Stimulated activated CD8-positive, alpha-beta memory T cell treated with anti-CD3 and anti-CD28 coated beads, Interleukin-15, amount 100 ng/mL, for 48 hours (primary cell): ENCODE measurements at regions not wholly inside any gene's neighbourhood (a gene's known extent, or its start where the extent isn't known, plus 50 kb on each side); places are given as distances from the start of the nearest gene placed in this dataset.

Experiments
- DNase-seq, 2 donors: peaks; one replicate each; pipeline ENCODE4 v3.0.0-alpha.2; 2020; ENCODE audit warnings: low read depth in 2 of 2

GRCh38 chr14:101501858-101502615, 59.3 kb upstream of the DIO3 start:
- DNase-seq = no peak

DNA sequence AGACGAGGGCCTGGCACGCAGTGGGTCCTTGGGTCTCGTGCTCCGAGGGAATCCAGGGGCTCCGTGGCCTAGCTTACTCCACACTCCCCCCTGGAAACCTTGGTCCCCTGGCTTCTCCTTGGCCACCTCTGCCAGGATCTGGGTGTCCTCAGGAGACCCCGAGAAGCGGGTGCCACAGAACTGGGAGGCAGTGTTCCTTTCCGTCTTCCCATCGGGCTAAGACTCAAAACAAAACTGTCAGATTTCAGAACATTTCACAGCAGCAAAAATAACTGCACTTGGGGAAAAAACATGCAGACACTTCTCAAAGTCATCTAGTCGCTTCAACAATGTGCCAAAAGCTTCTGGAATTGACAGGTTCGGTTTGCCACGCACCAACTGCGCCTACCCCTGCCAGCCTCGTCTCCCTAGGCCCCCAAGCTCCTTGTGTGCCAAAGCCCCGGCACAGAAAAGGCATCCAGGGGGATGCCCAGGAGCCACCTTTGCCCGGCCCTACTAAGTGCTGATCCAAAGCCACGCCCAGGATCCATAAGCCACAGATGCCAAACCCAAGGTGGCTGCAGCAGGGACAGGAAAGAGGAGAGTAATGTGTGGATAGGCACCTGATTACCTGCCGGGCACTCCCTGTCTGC, 58.4 kb upstream of the DIO3 start:
- no peak for DNase-seq

GRCh38 chr14:101503431-101504095, 57.7 kb upstream of the DIO3 start:
- no peak for DNase-seq

DNA sequence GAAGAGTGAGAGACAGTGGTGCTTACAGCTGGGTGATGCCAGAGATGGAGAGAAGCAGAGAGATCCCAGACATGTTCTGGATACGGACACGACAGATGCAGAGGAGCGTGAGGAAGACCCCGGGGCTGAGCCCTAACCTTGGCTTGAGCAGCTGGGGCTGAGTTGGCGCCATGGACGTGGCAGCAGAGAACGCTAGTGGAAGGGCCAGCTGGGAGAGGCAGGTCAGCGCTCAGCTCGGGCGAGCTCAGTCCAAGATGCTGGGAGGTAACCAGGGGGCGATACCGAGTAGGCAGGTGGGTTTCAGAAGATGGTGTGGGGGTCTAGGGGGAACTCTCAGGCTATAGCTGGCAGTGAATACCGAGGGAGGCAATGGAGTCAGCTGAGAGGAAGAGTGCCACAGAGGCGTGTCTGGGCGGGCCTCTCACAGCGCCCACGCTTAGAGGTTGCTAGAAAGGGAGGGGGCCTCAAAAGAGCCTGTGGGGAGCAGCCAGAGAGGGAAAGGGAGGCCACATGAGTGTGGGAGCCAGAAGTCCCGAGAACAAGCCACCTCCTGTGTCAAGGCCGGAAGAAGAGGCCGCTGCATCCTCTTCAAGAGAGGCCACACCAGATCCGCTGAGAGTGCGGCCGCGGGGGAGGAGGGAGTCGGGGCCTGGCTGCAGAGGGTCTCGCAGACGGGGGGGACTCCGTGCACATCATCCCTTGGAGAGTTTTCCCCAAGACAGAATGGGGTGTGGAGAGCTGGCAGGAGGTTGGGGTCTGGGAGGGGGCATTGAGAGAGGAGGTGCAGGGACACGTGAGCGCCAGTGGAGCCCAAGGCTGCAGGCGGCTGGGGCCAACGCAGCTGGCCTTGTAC, 57.0 kb upstream of the DIO3 start:
- no peak for DNase-seq

GRCh38 chr14:101505236-101505970, 55.9 kb upstream of the DIO3 start:
- DNase-seq = no peak

DNA sequence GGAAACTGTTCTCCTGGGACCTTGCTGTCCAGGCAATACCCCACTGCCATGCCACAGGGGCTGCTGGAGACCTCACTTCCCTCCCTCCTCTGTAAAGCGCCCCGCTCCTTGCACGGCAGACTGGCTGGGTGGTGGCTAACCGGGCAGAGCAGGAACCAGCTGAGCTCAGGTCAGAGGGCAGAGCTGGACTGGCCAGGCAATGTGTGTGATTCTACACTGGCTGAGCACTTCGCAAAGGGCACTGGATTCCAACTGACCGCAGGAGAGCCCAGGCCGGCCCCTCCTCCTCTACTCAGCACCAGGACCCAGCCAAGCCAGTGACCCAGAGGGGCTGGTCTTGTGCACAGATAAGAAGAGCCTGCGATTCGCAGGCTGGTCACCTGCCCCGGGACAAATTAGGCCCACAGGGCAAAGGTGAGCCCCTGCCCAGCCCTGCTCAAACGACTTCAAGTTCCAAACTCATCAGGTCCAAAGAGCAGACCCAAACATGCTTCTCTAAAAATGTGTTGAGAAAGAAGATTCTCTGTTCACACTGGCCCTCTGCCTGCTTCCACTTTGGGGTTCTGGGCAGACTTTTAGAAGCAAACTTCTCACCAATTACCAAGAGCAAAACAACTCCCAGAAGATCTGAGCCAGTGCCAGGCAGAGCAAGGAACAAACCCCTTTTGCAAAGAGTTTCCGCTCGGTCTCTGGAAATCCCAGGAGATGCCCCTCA, 54.9 kb upstream of the DIO3 start:
- DNase-seq = no peak

DNA sequence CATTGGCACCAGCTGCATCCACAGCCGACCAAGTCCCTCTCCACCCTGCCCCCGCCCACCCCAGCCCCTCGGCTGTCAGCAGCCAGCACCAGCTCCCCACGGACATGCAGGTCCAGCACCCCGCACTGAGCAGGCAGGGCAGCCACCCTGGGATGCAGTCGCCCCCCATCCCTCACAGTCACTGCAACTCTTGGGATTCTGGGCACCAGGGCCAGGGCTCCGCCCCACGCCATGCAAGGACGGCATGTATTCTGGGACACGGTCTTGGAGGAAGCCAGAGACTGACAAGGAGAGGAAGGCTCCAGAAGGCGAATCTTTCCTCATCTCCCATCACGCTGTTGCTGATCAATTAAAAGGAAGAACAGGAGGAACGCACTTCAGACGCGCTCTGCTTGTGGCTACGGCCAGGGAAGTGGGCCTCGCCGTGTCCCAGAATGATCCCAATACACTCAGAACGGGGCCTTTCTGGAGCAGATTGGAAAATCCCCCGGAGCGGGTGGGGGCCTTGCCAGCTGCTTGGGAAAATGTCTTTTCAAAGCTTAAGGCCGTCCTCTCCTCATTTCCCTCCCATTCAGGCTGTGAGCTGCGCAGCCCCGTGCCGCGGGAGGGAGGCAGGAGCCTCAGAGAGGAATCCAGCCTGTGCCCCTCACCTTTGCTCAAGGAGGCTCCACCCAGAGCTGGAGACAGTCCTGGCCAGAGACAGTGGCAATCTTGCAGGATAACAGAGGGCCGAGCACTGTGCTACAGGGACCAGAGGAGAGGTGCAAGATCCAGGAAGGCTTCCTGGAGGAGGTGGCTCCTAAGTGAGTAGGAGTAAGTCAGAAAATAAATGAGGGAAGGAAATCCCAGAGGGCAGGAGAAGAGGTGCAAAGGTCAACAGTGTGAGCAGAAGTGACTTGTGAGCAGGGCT, 54.1 kb upstream of the DIO3 start:
- no peak for DNase-seq

- no peak for DNase-seq
Observed at GRCh38 chr14:101507836-101508150, 53.5 kb upstream of the DIO3 start.

DNA sequence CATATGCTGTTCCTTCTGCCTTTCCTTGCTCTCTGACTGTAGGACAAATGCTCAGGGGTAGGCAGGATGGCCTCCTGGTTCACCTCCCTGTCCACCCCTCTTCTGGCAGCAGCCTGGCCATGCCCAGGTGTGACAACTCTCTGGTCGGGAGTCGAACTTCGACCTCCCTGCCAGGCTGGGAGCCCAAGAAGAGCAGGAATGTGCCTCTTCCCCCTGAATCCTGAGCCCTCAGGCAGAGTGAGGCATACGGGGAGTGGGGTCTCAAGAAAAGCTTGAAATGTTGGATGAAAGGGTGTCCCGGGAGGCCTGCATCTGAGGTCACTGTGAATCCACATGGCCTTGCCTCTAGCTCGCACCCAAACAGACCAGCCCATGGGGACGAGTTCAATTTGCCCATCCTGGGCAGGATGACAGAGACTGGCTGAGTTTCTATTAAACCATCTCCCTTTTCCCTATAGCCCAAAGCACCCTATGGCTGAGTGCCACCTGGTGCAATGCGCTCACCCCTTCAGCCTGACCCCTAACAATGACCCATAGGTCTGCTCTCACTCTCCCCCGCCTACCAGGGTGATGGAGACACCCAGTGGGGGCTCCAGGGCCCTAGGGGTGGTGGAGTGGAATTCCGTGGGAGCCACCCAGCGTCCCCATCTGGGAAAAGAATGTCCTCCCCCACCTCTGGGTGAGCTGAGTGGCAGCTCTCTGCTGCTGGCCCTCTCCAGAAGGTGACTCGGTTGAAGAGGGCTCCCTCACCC, 52.9 kb upstream of the DIO3 start:
- no peak for DNase-seq

DNA sequence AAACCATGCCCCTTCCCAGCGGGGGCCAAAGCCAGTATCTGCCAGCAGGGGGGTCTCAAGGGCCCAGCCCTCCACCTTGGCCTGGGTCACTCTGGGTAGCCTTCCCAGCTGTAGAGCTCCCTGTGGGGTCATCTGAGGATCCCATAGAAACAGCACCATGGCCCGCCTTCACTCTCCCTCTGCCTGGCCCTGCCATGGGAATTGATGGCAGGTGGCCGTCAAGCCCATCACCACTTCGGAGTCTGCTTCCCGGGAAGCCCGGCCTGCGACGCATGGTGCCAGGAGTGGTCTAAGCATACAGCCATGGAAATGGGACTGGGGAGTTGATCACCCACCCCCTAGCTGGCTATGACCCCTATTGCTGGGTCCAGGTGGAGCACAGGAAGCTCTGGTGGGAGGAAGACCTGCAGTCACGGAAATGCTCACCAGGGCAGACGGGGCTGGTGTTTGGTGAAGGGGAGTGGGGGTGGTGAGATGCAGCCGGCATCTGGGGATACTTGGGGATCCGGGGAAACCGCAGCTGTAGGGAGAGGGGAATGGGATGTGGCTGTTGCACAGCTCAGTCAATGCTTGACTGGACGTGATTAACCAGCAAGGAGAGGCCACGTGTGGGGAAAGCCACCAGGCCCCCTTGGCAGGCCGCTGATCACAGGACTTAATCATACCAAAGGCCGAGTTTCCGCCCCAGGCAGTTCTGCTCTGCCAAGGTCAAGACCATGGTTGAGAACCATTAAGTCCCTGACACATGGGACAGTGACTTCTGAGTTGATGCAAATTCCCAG, 52.2 kb upstream of the DIO3 start:
- no peak for DNase-seq

DNA sequence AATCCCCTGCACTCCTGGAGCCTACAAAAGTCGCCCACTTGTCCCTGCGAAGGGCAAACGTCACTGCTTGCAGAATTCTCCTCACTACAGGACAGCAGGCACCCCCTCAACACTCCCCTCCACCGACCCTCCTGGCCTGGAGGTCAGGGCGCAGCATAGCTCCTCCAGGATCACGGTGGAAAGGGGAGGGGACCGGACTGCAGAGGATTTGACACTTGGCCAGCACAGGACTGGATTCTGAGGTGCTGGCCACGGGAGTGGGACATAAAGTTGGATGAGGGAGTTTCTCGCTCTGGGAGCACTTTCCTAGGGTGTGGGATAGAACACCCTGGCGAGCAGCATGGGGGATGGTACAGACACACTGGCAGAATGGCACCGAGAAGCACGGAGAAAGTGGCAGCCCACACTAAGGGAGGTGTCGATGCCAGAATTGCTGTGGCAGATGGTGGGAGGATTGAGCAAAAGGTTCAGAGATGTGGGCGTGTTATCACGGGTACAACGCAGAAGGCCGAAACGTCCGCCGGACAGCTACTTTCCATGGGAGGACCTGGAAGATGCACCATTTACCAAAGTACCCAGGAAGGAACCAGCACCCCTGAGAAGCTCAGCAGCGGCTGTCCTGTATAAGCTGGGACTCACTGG, 51.4 kb upstream of the DIO3 start:
- DNase-seq = no peak

- DNase-seq = no peak
Observed at GRCh38 chr14:101511199-101511598, 50.1 kb upstream of the DIO3 start.
